ENCODE measurements at regions not wholly inside any gene's neighbourhood (a gene's known extent, or its start where the extent isn't known, plus 50 kb on each side); places are given as distances from the start of the nearest gene placed in this dataset.

GRCh38 chr7:88638583-88638982 is 120.9 kb upstream of the ZNF804B start:
- no peaks in the 10 kb centered on the region for H3K36me3 ChIP-seq
- no peak overlapping the region for H3K4me3 ChIP-seq
- ATAC-seq (no peak), DNase-seq (no peak)
- H3K27me3 ChIP-seq (ENCODE audit: low read depth) = no peaks in the 10 kb centered on the region
- H3K27ac ChIP-seq = no peak overlapping the region
- no peaks in the 10 kb centered on the region for H3K9me3 ChIP-seq
- no peaks in the 10 kb centered on the region for H3K4me1 ChIP-seq
- TF ChIP-seq CTCF (IDR thresholded peaks at IDR 0.05) = no peak
- intact Hi-C loops (cut with DNase I) = no loop called here

GRCh38 chr7:88637795-88638194 is 121.7 kb upstream of the ZNF804B start:
- DNase-seq (no peak), ATAC-seq (no peak)
- Histone ChIP-seq H3K36me3 (no peaks in the 10 kb centered on the region), H3K4me1 (no peaks in the 10 kb centered on the region), H3K27me3 (ENCODE audit: low read depth) (no peaks in the 10 kb centered on the region), H3K27ac (no peak overlapping the region), H3K4me3 (no peak overlapping the region), H3K9me3 (no peaks in the 10 kb centered on the region)
- intact Hi-C loops (cut with DNase I) = no loop called here
- TF ChIP-seq CTCF (IDR thresholded peaks at IDR 0.05) = no peak

- no peak for TF ChIP-seq CTCF (IDR thresholded peaks at IDR 0.05)
- H3K9me3 ChIP-seq = no peaks in the 10 kb centered on the region
- no peak for ATAC-seq
- no peak overlapping the region for H3K27ac ChIP-seq
- H3K4me3 ChIP-seq = no peak overlapping the region
- intact Hi-C loops (cut with DNase I) = no loop called here
- H3K27me3 ChIP-seq (ENCODE audit: low read depth) = no peaks in the 10 kb centered on the region
- no peak for DNase-seq
- H3K4me1 ChIP-seq = no peaks in the 10 kb centered on the region
- no peaks in the 10 kb centered on the region for H3K36me3 ChIP-seq
Observed at GRCh38 chr7:88635149-88635548, 124.4 kb upstream of the ZNF804B start.

- DNase-seq = no peak
- H3K9me3 ChIP-seq = no peaks in the 10 kb centered on the region
- H3K27ac ChIP-seq = no peak overlapping the region
- intact Hi-C loops (cut with DNase I) = no loop called here
- no peak for TF ChIP-seq CTCF (IDR thresholded peaks at IDR 0.05)
- no peak overlapping the region for H3K4me3 ChIP-seq
- no peak for ATAC-seq
- no peaks in the 10 kb centered on the region for H3K4me1 ChIP-seq
- no peaks in the 10 kb centered on the region for H3K27me3 ChIP-seq (ENCODE audit: low read depth)
- no peaks in the 10 kb centered on the region for H3K36me3 ChIP-seq
Observed at GRCh38 chr7:88629559-88629958, 129.9 kb upstream of the ZNF804B start.

GRCh38 chr7:88628363-88629085 is 131.0 kb upstream of the ZNF804B start:
- Histone ChIP-seq H3K4me3 (no peak overlapping the region), H3K36me3 (no peaks in the 10 kb centered on the region), H3K27me3 (ENCODE audit: low read depth) (no peaks in the 10 kb centered on the region), H3K4me1 (no peaks in the 10 kb centered on the region), H3K9me3 (no peaks in the 10 kb centered on the region), H3K27ac (no peak overlapping the region)
- TF ChIP-seq CTCF (IDR thresholded peaks at IDR 0.05) = no peak
- DNase-seq = no peak
- intact Hi-C loops (cut with DNase I) = no loop called here
- ATAC-seq = no peak
